Body of pancreas (tissue), 4 donors: ENCODE measurements at regions not wholly inside any gene's neighbourhood (a gene's known extent, or its start where the extent isn't known, plus 50 kb on each side); places are given as distances from the start of the nearest gene placed in this dataset.

Experiments used
- CTCF ChIP-seq, 7 experiments: fragments of 450-650 bp in 4 of 7; fragments of 200-600 bp in 3 of 7; sonication (generic) in 3 of 7; IDR thresholded peaks; one replicate each; pipeline ENCODE4 v1.5.1; 2016 to 2019; ENCODE audit warnings: antibody characterized with exemption in 7 of 7
- POLR2A ChIP-seq, 3 donors: fragments of 450-650 bp; IDR thresholded peaks; one replicate each; pipeline ENCODE4 v1.6.1; 2016; ENCODE audit warnings: antibody characterized with exemption in 3 of 3, mild to moderate bottlenecking in 2 of 3

- TF ChIP-seq CTCF (IDR thresholded peaks at IDR 0.05) (no peak), POLR2A (IDR thresholded peaks at IDR 0.05) (no peak)
These were observed 873.1 kb upstream of the TMEM132C start for GRCh38 chr12:127393896-127394295.
